ENCODE measurements at regions not wholly inside any gene's neighbourhood (a gene's known extent, or its start where the extent isn't known, plus 50 kb on each side); places are given as distances from the start of the nearest gene placed in this dataset.

DNA sequence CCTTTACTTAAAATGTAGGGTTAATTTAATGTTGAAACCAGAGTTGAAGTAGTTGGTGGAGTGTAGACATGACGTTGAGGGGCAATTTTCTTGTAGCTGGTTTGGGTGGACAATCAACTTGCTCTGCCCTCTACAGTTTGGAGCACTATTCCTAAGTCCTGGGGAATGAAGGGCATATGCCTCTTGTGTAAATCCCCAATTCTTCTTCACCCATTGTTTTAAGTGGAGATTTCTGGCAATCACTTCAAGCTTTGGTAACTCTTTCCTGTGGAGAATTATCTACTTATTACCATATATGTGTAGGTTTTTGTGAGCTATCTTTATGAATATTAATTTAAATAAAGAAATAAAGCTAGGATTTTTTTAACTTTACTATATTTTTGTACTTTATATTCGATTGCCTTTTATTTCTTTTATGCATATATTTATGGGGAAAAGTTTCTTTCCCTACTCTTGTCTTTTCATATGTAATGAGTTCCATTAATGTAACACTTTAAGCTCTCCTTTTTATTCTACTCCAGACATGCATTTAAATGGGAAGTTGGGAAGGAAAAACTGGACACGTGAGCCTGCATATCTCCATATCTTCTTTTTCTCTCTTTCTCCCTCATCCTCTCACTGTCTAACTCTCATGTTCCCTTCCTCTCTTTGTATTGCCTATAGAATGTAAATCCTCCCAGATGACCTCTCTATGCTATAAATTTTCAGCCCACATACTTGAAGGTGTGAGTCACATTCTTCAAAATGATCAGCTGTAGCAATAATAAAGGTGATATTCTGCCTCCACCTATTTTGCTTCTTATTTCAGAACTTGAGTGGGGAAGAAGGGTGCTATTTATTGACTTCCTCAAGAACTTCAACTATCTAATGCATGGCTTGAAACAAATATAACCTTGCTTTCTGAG is 276.7 kb downstream of the PTPRC start:
- Histone ChIP-seq H3K9me3 (ENCODE audit: insufficient read depth, low read length) (peaks cover 3% of the 10 kb centered on the region; the same call in 1 of the 2 replicates), H3K36me3 (replicated peaks; ENCODE audit: low read depth, low read length) (peaks cover 42% of the 10 kb centered on the region), H3K27me3 (ENCODE audit: low read depth, low read length) (no peaks in the 10 kb centered on the region), H2AFZ (ENCODE audit: low read depth, low read length) (no peak overlapping the region), H3K27ac (ENCODE audit: low read length) (no peak overlapping the region), H3K4me3 (ENCODE audit: low read length) (no peak overlapping the region), H3K4me2 (ENCODE audit: low read length) (no peak overlapping the region), H3K79me2 (ENCODE audit: low read length) (peaks cover 36% of the 10 kb centered on the region), H4K20me1 (ENCODE audit: insufficient read depth, low read length) (no peaks in the 10 kb centered on the region), H3K4me1 (ENCODE audit: low read length) (peaks cover 20% of the 10 kb centered on the region), H3K9ac (ENCODE audit: low read length) (no peak overlapping the region)
- no peak for TF ChIP-seq EZH2phosphoT487 (IDR thresholded peaks at IDR 0.05; ENCODE audit: low read depth)
- no peak for TF ChIP-seq CTCF (IDR thresholded peaks at IDR 0.05; ENCODE audit: low read depth, low read length)

- H3K27me3 ChIP-seq (ENCODE audit: low read depth, low read length), result no peaks in the 10 kb centered on the region
- H3K9me3 ChIP-seq (ENCODE audit: insufficient read depth, low read length), result peaks cover 3% of the 10 kb centered on the region; the same call in 1 of the 2 replicates
- H3K4me1 ChIP-seq (ENCODE audit: low read length), result peaks cover 32% of the 10 kb centered on the region
- H3K27ac ChIP-seq (ENCODE audit: low read length), result no peak overlapping the region
- no peak overlapping the region for H3K4me3 ChIP-seq (ENCODE audit: low read length)
- TF ChIP-seq CTCF (IDR thresholded peaks at IDR 0.05; ENCODE audit: low read depth, low read length) (no peak), EZH2phosphoT487 (IDR thresholded peaks at IDR 0.05; ENCODE audit: low read depth) (no peak)
- H3K4me2 ChIP-seq (ENCODE audit: low read length), result no peak overlapping the region
- peaks cover 40% of the 10 kb centered on the region for H3K36me3 ChIP-seq (replicated peaks; ENCODE audit: low read depth, low read length)
- H2AFZ ChIP-seq (ENCODE audit: low read depth, low read length), result no peak overlapping the region
- no peak overlapping the region for H3K9ac ChIP-seq (ENCODE audit: low read length)
- peaks cover 42% of the 10 kb centered on the region for H3K79me2 ChIP-seq (ENCODE audit: low read length)
- no peaks in the 10 kb centered on the region for H4K20me1 ChIP-seq (ENCODE audit: insufficient read depth, low read length)
Measured at GRCh38 chr1:198917226-198917625, 278.4 kb downstream of the PTPRC start.

DNA sequence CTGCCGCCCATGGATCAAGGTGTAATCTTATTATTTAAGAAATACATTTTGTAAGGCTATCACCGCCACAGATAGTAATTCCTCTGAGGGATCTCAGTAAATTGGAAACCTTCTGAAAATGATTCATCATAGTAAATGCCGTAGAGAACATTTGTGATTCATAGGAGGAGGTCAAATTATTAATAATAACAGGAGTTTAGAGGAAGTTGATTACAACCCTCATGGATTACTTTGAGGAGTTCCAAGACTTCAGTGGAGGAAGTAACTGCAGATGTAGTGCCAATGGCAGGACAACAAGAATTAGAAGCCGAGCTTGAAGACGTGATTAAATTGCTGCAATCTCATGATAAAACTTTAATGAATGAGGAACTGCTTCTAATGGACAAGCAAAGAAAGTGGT is 280.1 kb downstream of the PTPRC start:
- Histone ChIP-seq H3K9me3 (ENCODE audit: insufficient read depth, low read length) (peaks cover 3% of the 10 kb centered on the region; the same call in 1 of the 2 replicates), H3K27me3 (ENCODE audit: low read depth, low read length) (no peaks in the 10 kb centered on the region), H3K4me1 (ENCODE audit: low read length) (peaks cover 47% of the 10 kb centered on the region), H3K36me3 (replicated peaks; ENCODE audit: low read depth, low read length) (peaks cover 39% of the 10 kb centered on the region), H3K27ac (ENCODE audit: low read length) (no peak overlapping the region), H2AFZ (ENCODE audit: low read depth, low read length) (no peak overlapping the region), H4K20me1 (ENCODE audit: insufficient read depth, low read length) (no peaks in the 10 kb centered on the region), H3K4me2 (ENCODE audit: low read length) (peak overlapping the region; percentile 49), H3K79me2 (ENCODE audit: low read length) (peaks cover 48% of the 10 kb centered on the region), H3K9ac (ENCODE audit: low read length) (no peak overlapping the region), H3K4me3 (ENCODE audit: low read length) (0 out of 2 replicates have a peak overlapping the region, but pooled peaks have one; percentile 16)
- TF ChIP-seq CTCF (IDR thresholded peaks at IDR 0.05; ENCODE audit: low read depth, low read length) (no peak), EZH2phosphoT487 (IDR thresholded peaks at IDR 0.05; ENCODE audit: low read depth) (no peak)

DNA sequence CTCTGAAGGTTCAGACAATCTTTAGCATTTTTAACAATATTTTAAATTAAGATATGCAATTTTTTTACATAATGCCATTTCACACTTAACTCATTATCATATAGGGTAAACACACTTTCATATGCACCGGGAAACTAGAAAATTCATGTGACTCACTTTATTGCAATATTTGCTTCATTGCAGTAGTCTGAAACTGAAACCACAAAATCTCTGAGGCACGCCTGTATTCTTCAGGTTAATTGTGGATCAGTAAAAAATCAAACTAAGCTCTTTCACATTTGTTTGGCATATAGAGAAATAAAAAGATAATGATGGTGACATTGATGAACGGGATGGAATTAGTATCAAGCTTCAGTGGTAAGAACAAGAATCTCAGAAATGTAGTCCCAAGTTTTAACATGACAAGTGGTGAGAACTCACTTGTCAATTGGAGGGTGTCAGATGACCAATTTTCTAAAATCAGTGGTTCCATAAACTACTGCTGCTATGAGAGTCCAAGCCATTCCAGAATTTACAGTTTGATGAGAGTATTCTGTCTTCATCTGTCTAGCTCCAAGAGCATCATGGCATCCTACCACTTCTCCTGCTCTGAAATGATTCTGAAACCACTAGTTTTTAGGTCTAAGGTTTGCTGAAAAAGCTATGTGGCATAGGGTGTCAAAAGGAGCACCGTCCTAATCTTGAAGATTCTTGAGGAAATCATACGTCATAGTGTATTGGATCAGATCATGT is 281.0 kb downstream of the PTPRC start:
- H3K27me3 ChIP-seq (ENCODE audit: low read depth, low read length), result no peaks in the 10 kb centered on the region
- peaks cover 56% of the 10 kb centered on the region for H3K79me2 ChIP-seq (ENCODE audit: low read length)
- peak overlapping the region; percentile 16 for H3K4me3 ChIP-seq (ENCODE audit: low read length)
- no peak overlapping the region for H2AFZ ChIP-seq (ENCODE audit: low read depth, low read length)
- H4K20me1 ChIP-seq (ENCODE audit: insufficient read depth, low read length), result no peaks in the 10 kb centered on the region
- TF ChIP-seq CTCF (IDR thresholded peaks at IDR 0.05; ENCODE audit: low read depth, low read length) (no peak), EZH2phosphoT487 (IDR thresholded peaks at IDR 0.05; ENCODE audit: low read depth) (no peak)
- peaks cover 3% of the 10 kb centered on the region; the same call in 1 of the 2 replicates for H3K9me3 ChIP-seq (ENCODE audit: insufficient read depth, low read length)
- peak overlapping the region; percentile 47 for H3K27ac ChIP-seq (ENCODE audit: low read length)
- peaks cover 56% of the 10 kb centered on the region for H3K4me1 ChIP-seq (ENCODE audit: low read length)
- H3K36me3 ChIP-seq (replicated peaks; ENCODE audit: low read depth, low read length), result peaks cover 32% of the 10 kb centered on the region
- peak overlapping the region; percentile 23; the same call in 1 of the 2 replicates for H3K9ac ChIP-seq (ENCODE audit: low read length)
- peak overlapping the region; percentile 49 for H3K4me2 ChIP-seq (ENCODE audit: low read length)

All from OCI-LY3 (cell line).